NB4 (cell line): ENCODE measurements at regions not wholly inside any gene's neighbourhood (a gene's known extent, or its start where the extent isn't known, plus 50 kb on each side); places are given as distances from the start of the nearest gene placed in this dataset.

ENCODE experiments used
- DNase-seq: peaks from one replicate; pipeline ENCODE4 v3.0.0; 2010; ENCODE audit warnings: low read depth
- H3K4me3 ChIP-seq: one replicate; pipeline ENCODE4 v1.5.1; 2011; ENCODE audit warnings: mild to moderate bottlenecking, low read depth, low read length, moderate library complexity
- CTCF ChIP-seq: IDR thresholded peaks from one replicate; pipeline ENCODE4 v1.5.1; 2012; ENCODE audit warnings: low read depth, low read length
- MAX ChIP-seq: IDR thresholded peaks from 2 replicates; pipeline ENCODE4 v1.6.1; 2011; ENCODE audit warnings: low read depth, low read length
- MYC ChIP-seq: IDR thresholded peaks from 2 replicates; pipeline ENCODE4 v1.6.1; 2011; ENCODE audit warnings: low read depth, low read length
- POLR2A ChIP-seq: IDR thresholded peaks from 2 replicates; pipeline ENCODE4 v1.6.1; 2011; ENCODE audit warnings: mild to moderate bottlenecking; ENCODE audit not compliant: insufficient read length; ENCODE audit errors: extremely low read depth

- TF ChIP-seq CTCF (no peak), MAX (no peak), MYC (no peak), POLR2A (no peak)
- no peak overlapping the region for H3K4me3 ChIP-seq
- no peak for DNase-seq
Observed at GRCh38 chr4:187236209-187236890, 512.7 kb upstream of the FAT1 start.

GRCh38 chr4:187238646-187239045 is 515.0 kb upstream of the FAT1 start:
- no peak overlapping the region for H3K4me3 ChIP-seq
- DNase-seq = no peak
- TF ChIP-seq CTCF (no peak), MAX (no peak), MYC (no peak), POLR2A (no peak)

- no peak overlapping the region for H3K4me3 ChIP-seq
- DNase-seq = peak; percentile 5
- no peak for TF ChIP-seq MYC
- no peak for TF ChIP-seq CTCF
- no peak for TF ChIP-seq POLR2A
- no peak for TF ChIP-seq MAX
Observed at GRCh38 chr4:187251896-187252295, 528.2 kb upstream of the FAT1 start.

GRCh38 chr4:187256897-187257296 is 533.2 kb upstream of the FAT1 start:
- H3K4me3 ChIP-seq = no peak overlapping the region
- DNase-seq = no peak
- no peak for TF ChIP-seq MAX
- no peak for TF ChIP-seq CTCF
- TF ChIP-seq POLR2A = no peak
- no peak for TF ChIP-seq MYC

- no peak overlapping the region for H3K4me3 ChIP-seq
- no peak for TF ChIP-seq MYC
- no peak for TF ChIP-seq MAX
- TF ChIP-seq POLR2A = no peak
- TF ChIP-seq CTCF = no peak
- no peak for DNase-seq
Observed at GRCh38 chr4:187258651-187259401, 535.2 kb upstream of the FAT1 start.
